LoVo (cell line): ENCODE measurements at regions not wholly inside any gene's neighbourhood (a gene's known extent, or its start where the extent isn't known, plus 50 kb on each side); places are given as distances from the start of the nearest gene placed in this dataset.

Experiments used
- DNase-seq: peaks from one replicate; pipeline ENCODE4 v3.0.0-alpha.2; 2016; ENCODE audit warnings: low spot score

- no peak for DNase-seq
Measured at GRCh38 chr14:76974365-76974764, 54.1 kb downstream of the IRF2BPL start.

DNA sequence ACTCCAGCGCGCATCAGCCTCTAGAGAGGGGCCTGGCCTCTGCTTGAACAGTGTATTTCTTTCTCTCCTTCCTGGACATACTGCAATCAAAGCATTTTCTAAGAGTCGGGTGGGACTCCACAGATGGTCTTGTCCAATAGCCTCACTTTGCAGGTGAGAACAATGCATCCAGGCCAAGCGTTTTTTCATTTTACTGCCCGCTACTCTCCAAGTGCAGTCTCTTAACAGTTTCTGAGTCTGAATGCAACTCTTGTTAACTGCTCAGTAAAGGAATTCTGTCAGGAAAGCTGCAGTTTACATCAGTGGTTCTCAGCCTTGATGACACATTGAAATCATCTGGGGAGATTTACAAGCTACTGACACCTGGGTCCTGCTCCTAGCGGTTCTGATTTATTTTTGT, 57.0 kb downstream of the IRF2BPL start:
- no peak for DNase-seq

DNA sequence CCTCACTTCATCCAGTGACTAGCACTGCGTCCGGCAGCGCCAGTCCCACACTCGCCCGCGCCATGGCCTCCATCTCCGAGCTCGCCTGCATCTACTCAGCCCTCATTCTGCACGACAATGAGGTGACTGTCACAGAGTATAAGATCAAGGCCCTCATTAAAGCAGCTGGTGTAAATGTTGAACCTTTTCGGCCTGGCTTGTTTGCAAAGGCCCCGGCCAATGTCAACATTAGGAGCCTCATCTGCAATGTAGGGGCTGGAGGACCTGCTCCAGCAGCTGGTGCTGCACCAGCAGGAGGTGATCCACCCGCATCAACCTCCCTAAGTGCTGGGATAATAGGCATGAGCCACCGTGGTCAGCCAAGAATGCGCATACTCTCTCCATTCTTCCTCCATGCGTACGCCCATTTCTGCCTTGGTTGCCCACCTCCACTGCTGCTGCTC, 59.9 kb downstream of the IRF2BPL start:
- DNase-seq: no peak

DNA sequence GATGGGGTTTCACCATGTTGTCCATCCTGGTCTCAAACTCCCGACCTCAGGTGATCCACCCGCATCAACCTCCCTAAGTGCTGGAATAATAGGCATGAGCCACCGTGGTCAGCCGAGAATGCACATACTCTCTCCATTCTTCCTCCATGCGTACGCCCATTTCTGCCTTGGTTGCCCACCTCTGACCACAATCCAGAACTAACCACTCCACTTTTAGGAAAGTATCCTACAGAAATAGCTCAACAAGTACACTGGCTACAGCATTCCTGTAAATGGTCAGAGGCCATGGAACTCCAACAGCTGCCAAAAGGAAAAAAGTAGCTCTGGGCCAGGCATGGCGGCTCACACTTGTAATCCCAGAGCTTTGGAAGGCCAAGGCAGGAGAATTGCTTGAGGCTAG, 60.7 kb downstream of the IRF2BPL start:
- no peak for DNase-seq

DNA sequence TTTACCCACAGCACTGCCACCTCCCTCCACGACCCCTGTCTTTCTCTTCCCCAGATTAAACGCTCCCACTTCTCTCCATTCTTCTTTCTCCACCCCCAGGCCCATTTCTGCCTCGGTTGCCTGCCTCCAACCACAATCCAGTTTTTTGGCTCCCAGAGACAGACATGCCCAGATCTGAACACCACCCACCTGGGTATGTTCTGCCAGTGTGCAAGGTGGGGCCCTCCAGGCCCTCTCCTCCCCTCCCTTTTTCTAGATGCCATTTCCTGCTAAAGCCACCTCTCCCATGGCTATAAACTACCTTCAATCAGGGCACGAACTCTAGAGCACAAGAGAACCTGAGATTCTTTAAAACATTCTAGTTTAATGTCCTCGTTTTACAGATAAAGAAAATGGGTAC, 63.3 kb downstream of the IRF2BPL start:
- no peak for DNase-seq

GRCh38 chr14:76964695-76965094, 63.8 kb downstream of the IRF2BPL start:
- no peak for DNase-seq

DNA sequence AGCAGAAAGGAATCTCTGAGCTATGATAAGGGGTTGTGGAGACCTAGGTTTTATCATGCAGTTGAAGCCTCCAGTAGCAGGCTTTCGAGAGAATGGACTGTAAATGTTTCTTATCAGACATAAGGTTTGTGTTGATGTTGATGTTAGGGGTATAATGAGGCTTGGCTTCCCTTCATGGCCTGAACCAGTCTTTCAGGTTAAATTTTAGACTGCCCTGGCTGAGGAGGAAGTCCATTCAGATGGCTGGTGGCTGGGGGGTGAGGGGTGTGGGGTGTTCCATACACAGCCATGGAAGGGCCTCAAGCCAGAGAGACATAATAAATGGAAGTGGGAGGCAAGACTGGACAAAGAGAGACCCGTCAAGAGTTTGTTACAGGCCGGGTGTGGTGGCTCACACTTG, 65.1 kb downstream of the IRF2BPL start:
- DNase-seq: no peak

GRCh38 chr14:76962303-76962660, 66.2 kb downstream of the IRF2BPL start:
- DNase-seq: no peak

DNA sequence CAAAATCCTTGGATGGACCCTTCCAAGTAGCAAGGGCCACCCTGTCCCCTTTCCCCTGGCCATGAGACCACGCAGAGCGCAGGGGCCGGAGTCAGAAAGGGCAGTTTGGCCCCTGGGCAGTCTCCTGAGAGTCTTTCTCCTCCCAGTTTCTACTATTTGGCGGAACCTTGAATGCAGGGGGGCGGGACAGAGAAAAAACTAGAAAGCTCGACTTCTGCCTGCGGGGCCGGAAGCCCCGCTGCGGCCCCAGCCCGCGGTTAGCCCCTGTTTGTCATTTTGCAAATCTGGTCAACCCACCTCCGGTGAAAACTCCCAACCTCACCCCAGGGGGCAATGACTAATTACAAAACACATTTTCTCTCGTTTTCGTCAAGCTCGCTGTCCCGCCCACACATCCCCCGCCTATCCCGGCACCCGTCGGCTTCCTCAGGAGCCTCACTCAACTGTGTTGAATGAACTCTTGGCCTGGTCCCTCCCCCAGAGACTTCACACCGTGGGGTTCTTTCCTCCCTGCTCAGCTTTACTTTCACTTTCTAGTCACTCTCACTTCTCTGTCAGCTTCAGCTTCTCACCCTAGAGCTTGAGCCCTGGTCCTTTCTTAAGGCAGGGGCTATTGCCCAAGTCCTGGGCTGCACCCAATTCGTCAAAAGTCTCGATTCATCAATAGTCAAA, 66.7 kb downstream of the IRF2BPL start:
- DNase-seq: peak; percentile 82

DNA sequence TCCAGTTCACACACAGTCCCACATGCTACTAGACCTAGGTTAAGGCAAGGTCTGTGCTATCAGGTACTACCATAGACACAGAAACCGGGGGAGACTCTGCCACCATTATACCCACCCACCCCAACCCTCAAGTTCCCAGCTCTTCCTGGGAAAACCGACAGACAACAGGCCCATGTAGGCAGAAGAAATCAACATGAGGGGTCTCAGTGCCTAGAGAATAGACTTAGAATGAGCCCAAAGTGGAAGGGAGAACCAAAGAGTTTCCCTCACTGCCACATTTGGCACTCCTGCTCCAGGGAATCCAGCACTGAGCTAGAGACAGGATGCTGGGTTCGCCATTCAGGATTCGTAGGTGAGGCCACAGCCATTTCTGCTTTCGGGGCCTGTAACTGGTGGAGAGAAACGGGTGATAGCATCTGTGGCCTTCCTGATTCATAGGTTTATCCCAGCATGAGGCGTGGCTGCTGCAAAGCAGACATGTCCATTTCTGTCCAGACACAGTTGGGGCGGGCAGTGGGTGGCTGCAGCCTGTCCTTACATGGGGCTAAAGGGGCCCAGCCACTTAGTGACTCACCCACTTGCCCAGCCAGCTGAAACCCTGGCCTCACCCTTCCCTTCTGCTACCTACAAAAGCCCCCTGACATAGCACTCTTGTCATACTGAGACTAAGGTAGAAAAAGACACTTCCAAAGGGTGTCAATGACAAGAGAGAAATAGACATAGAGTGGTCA, 69.4 kb downstream of the IRF2BPL start:
- DNase-seq: peak; percentile 46

DNA sequence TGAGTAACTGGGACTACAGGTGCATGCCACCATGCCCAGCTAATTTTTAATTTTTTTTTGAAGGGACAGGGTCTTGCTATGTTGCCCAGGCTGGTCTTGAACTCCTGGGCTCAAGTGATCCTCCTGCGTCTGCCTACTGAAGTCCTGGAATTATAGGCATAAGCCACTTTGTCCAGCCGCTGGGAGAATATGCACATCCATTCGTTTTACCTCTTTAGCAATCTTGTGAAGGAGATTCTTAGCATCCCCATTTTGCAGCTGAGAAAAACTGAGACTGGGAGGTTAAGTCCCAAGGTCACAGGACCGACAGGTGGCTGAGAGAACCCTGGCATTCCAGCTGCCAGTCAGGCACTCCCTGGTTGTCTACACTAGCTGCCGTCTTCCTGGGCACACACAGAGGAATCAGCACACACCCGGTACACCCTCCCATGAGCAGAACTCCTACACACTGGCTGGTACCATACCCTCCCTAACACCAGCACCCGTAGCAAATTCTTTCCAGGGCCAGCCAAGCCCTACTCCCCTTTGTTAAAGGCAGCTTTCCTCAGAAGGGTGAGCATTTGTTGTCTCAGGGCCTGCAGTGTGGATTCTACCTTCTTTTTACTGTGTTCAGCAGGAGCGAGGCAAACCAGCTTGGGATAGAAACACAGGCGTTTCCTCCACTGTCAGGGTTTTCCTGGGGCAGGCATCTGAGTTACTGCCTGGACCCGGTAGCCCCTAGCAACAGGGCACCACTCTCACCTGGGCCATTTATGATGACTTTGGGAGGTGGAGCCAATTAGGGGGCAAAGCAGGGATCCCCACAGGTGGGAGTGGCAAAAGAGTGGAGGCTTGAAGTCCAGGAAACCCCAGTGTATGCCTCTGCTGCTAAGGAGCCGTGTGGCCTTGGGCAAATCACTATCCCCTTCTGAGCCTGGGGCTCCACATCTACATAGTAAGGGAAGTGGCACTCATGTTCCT, 70.2 kb downstream of the IRF2BPL start:
- DNase-seq: no peak

DNA sequence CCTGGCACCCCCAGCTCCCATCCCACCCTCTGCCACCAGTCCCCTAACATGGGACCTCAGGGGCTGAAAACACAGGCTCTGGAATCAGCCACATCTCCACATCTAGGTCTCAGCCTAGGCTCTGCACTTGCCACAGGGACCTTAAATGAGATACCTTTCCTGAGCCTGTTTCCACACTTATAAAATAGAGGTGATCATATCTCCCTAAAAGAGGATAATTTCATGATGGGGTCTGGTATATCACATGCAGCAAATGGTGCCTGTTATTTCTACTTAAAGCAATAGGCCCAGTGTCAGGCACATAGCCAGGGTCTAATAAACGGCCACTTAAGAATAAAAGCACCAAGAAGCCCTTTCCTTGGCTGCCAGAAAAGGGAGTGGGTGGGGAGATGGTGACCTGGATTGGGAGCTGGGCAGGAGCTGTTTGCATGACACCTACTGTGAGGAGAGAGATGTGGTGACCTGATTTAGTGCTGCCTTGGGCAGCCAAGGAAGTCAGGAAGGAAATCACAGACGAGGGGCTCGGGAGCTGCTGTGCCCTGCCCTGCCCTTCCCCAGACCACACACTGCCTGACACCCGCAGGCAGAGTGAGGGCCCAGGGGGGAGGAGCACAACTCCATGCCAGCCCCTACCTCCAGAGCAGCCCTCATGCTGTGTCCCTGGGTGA, 71.2 kb downstream of the IRF2BPL start:
- DNase-seq: no peak

GRCh38 chr14:76956316-76957090, 72.0 kb downstream of the IRF2BPL start:
- DNase-seq: peak; percentile 85

DNA sequence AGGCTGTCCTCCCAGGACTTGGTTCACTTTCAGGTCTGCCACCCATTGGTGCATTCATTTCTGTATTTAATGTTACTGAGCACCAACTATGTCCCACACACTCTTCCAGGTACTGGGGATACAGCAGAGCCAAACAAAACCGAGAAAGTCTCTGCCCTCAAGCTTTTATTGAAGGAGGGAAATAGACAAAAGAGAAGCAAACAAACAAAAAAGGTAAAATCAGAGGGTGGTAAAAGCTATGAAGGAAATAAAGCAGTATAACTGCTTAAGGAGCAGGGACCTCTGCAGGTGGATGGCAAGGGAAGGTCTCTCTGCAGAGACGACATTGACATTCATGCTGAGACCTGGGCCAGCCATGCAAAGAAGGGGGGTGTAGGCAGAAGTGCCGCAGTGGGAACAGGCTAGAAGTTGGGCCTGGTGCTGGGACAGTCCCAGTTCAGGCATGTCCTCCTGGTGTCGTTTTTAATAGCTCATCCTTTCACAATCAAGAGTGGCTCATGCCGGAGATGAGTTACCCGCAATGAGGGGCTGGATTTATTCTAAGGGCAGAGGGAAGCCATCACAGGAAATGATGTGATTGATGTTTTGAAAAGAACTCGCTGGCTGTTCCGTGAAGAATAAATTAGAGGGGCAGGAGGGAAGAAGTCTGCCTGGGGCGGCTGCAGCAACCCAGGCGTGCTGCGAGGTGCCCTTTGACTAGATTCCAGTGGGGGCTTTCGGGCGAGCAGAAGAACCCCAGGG, 72.8 kb downstream of the IRF2BPL start:
- no peak for DNase-seq

DNA sequence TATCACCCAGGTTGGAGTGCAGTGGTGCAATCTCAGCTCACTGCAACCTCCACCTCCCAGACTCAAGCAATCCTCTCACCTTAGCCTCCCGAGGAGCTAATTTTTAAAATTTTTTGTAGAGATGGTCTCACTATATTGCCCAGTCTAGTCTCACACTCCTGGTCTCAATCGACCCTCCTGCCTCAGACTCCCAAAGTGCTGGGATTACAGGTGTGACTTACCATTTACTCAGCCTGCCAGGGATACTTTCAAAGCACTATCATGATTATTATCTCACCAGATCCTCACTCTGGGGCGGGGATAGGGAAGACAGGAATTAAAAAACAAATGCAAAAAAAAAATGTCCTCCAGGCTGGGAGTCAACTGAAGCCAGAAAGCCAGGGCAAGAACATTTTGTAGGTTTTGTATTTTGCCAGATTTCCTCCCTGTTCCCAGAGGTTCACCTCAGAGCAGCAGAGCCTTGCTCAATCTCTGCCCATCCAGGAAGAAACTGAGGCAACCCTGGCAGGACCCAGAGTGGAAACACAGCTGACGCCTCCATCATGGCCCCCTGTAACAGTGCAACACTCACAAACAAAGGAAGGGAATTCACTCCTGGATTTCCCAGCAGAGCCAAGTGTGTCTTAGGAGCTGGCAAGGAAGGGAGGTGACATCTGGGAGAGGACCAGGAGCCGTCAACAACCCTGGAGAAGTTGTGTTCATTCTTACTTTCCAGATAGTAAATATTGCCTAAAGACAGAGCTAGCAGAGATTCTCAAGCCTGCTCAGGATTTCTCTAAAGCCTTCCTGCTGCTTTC, 73.9 kb downstream of the IRF2BPL start:
- DNase-seq: no peak

- DNase-seq: peak; percentile 80
Measured at GRCh38 chr14:76953311-76953945, 75.1 kb downstream of the IRF2BPL start.

DNA sequence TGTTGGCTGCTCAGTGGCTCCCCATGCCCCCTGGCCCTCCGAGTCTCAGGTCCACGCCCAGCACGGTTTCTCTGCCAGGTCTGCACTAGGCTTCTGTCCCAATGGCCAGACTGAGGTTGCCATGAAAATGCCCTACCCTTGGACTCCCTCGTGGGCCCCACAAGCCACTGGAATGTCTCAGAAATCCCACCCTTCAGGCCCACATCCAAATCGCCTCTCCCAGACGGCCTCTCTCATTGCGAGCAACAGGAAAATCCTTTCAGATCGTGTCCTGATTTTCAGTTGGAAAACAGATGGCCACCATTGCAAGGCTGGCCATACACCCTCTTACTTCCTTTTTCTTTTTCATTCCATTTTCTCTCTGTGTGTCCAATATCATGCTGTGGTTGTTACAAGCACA, 77.3 kb downstream of the IRF2BPL start:
- no peak for DNase-seq

DNA sequence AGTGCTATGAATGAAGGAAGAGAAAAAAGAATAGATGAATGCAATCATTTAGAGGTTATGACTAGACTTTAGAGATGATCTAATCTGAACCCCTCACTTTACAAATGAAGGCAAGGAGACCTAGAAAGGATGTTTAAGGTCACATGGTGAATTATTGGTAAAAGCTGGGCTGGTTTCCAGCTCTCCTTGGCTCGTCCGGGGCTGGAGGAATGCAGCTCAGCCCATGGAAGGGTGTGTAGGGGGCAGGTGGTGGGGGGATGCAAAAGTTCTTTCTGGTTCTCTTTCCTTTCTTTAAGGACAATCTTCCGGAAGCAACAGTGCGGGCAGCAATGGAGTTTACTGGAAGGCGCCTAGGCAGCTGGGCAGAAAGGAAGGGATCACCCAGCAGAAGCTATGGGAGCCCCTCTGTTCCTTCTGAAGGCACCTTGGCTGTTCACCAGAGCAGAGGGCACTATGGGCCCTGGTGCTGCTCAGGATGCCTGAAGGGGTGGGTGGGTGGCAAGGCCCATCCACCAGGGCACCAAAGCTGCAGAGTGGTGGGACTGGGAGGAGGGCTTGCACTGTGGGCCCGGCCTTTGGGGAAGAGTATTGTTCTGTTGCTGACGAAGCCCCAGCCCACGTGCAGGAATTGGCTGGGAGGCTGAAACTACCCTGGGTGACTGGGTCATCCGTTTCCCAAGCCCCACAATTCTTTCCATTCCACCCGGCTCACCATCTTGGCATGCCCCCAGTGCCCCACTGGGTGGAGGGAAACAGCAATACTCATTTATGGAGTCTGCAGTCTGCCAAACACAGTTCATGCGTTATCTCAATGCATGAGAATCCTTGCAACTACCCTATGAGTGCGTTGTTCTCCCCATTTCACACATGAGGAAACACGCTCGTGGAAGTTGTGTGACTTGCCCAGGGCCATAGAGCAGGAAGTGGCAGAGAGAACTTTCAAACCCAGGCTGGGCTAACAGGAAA, 78.2 kb downstream of the IRF2BPL start:
- DNase-seq: no peak
